ENCODE measurements at regions not wholly inside any gene's neighbourhood (a gene's known extent, or its start where the extent isn't known, plus 50 kb on each side); places are given as distances from the start of the nearest gene placed in this dataset.
"Not testable (repeated sequence)": the region's sequence is repeated elsewhere in the genome, so short reads cannot be mapped to it uniquely, and the experiment has no call there.

GRCh38 chr10:3954007-3954406 lies 169.0 kb upstream of the KLF6 start:
- not testable (repeated sequence) for TF ChIP-seq POLR2A (IDR thresholded peaks at IDR 0.05); CTCF (IDR thresholded peaks at IDR 0.05); POLR2AphosphoS5 (IDR thresholded peaks at IDR 0.05); EP300 (IDR thresholded peaks at IDR 0.05; ENCODE audit: low read depth)
